ENCODE measurements at regions not wholly inside any gene's neighbourhood (a gene's known extent, or its start where the extent isn't known, plus 50 kb on each side); places are given as distances from the start of the nearest gene placed in this dataset.
"Not testable (repeated sequence)": the region's sequence is repeated elsewhere in the genome, so short reads cannot be mapped to it uniquely, and the experiment has no call there.

DNA sequence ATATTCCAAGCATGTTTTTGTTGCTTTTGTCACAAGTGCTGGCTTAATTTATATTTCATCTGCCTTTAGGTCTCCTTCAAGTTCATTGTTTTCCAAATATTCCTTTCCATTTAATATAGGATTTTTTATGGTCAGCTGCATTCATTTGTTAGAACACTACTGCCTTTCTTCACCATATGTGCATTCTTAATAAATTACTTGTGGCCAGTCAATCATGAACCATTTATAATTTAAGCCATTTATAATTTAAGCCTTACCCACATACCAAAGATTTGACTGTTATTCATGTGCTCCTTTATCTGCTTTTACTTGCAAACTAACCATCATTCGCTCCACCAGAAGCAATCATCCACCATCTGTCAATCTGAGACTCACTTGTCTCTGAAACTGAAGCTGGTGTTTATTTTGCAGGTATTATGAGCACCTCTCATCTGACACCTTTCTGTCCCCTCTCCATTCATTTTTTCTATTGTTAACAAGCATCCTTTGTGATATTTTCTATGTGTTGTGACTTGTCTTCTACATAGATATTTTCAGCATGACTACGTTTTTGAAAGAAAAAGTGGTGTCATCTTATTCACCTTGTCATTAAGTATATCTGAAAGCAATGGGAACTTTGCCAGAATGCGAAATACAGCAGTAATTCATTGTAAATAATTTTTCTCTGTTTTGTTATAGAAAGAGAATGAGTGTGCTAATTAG is 786.8 kb downstream of the KCNJ3 start:
- ChIA-PET CTCF (no interaction called here), POLR2A (no interaction called here)
- no peak for TF ChIP-seq CTCF (IDR thresholded peaks at IDR 0.05; ENCODE audit: insufficient read depth in 1 of 2, low read depth in 1 of 2, low read length in 1 of 2, severe bottlenecking in 1 of 2, unreplicated experiment in 1 of 2)
- H3K9me3 Mint-ChIP-seq (ENCODE audit: unreplicated experiment) = no peaks in the 10 kb centered on the region
- no peaks in the 10 kb centered on the region for H3K36me3 Mint-ChIP-seq (ENCODE audit: insufficient read depth, unreplicated experiment)
- Histone ChIP-seq H3K4me1 (no peaks in the 10 kb centered on the region), H3K9me3 (no peaks in the 10 kb centered on the region), H3K4me3 (ENCODE audit: low read depth, low read length) (no peak overlapping the region), H3K36me3 (ENCODE audit: control insufficient read depth, insufficient read depth, low read length) (no peaks in the 10 kb centered on the region), H3K27me3 (replicated peaks; ENCODE audit: control insufficient read depth, insufficient read depth, low read length) (no peaks in the 10 kb centered on the region)
- BruUV-seq (replicated peaks) = no TSS peak
- H3K27ac Mint-ChIP-seq (ENCODE audit: unreplicated experiment) = no peak overlapping the region
- intact Hi-C loops (cut with micrococcal nuclease; ENCODE audit: unreplicated experiment) = no loop called here
- no peaks in the 10 kb centered on the region for H3K4me1 Mint-ChIP-seq (ENCODE audit: low read depth, unreplicated experiment)
- H3K4me3 Mint-ChIP-seq (ENCODE audit: unreplicated experiment) = no peak overlapping the region
- no peaks in the 10 kb centered on the region for H3K27me3 Mint-ChIP-seq (ENCODE audit: insufficient read depth, unreplicated experiment)
- no peak for DNase-seq

GRCh38 chr2:155481141-155481540 is 782.6 kb downstream of the KCNJ3 start:
- Mint-ChIP-seq H3K36me3 (ENCODE audit: insufficient read depth, unreplicated experiment) (no peaks in the 10 kb centered on the region), H3K4me1 (ENCODE audit: low read depth, unreplicated experiment) (no peaks in the 10 kb centered on the region), H3K27ac (ENCODE audit: unreplicated experiment) (no peak overlapping the region), H3K27me3 (ENCODE audit: insufficient read depth, unreplicated experiment) (no peaks in the 10 kb centered on the region), H3K9me3 (ENCODE audit: unreplicated experiment) (no peaks in the 10 kb centered on the region), H3K4me3 (ENCODE audit: unreplicated experiment) (no peak overlapping the region)
- ChIA-PET POLR2A (no interaction called here), CTCF (no interaction called here)
- Histone ChIP-seq H3K4me3 (ENCODE audit: low read depth, low read length) (no peak overlapping the region), H3K9me3 (no peaks in the 10 kb centered on the region), H3K27me3 (replicated peaks; ENCODE audit: control insufficient read depth, insufficient read depth, low read length) (no peaks in the 10 kb centered on the region), H3K36me3 (ENCODE audit: control insufficient read depth, insufficient read depth, low read length) (no peaks in the 10 kb centered on the region), H3K4me1 (no peaks in the 10 kb centered on the region)
- intact Hi-C loops (cut with micrococcal nuclease; ENCODE audit: unreplicated experiment) = no loop called here
- no TSS peak for BruUV-seq (replicated peaks)
- DNase-seq = no peak
- TF ChIP-seq CTCF (IDR thresholded peaks at IDR 0.05; ENCODE audit: insufficient read depth in 1 of 2, low read depth in 1 of 2, low read length in 1 of 2, severe bottlenecking in 1 of 2, unreplicated experiment in 1 of 2) = no peak

GRCh38 chr2:155472018-155472417 is 773.5 kb downstream of the KCNJ3 start:
- H3K4me1 ChIP-seq; POLR2A ChIA-PET; H3K9me3 Mint-ChIP-seq (ENCODE audit: unreplicated experiment); H3K36me3 Mint-ChIP-seq (ENCODE audit: insufficient read depth, unreplicated experiment); H3K27me3 ChIP-seq (replicated peaks; ENCODE audit: control insufficient read depth, insufficient read depth, low read length); H3K27ac Mint-ChIP-seq (ENCODE audit: unreplicated experiment); intact Hi-C loops (cut with micrococcal nuclease; ENCODE audit: unreplicated experiment); BruUV-seq (replicated peaks); H3K36me3 ChIP-seq (ENCODE audit: control insufficient read depth, insufficient read depth, low read length); CTCF ChIA-PET; H3K27me3 Mint-ChIP-seq (ENCODE audit: insufficient read depth, unreplicated experiment); H3K4me3 ChIP-seq (ENCODE audit: low read depth, low read length); H3K9me3 ChIP-seq; H3K4me1 Mint-ChIP-seq (ENCODE audit: low read depth, unreplicated experiment): not testable (repeated sequence)
- peak in 1 of 2 experiments; percentile 30 for DNase-seq
- peak overlapping the region; percentile 56 for H3K4me3 Mint-ChIP-seq (ENCODE audit: unreplicated experiment)

GRCh38 chr2:155456222-155456621 is 757.7 kb downstream of the KCNJ3 start:
- H3K27me3 ChIP-seq (replicated peaks; ENCODE audit: control insufficient read depth, insufficient read depth, low read length) = no peaks in the 10 kb centered on the region
- no peaks in the 10 kb centered on the region for H3K9me3 ChIP-seq
- H3K4me1 ChIP-seq = no peaks in the 10 kb centered on the region
- intact Hi-C loops (cut with micrococcal nuclease; ENCODE audit: unreplicated experiment) = no loop called here
- no peaks in the 10 kb centered on the region for H3K36me3 Mint-ChIP-seq (ENCODE audit: insufficient read depth, unreplicated experiment)
- no peaks in the 10 kb centered on the region for H3K4me1 Mint-ChIP-seq (ENCODE audit: low read depth, unreplicated experiment)
- H3K27me3 Mint-ChIP-seq (ENCODE audit: insufficient read depth, unreplicated experiment) = peaks cover 3% of the 10 kb centered on the region
- H3K4me3 Mint-ChIP-seq (ENCODE audit: unreplicated experiment) = no peak overlapping the region
- no peaks in the 10 kb centered on the region for H3K9me3 Mint-ChIP-seq (ENCODE audit: unreplicated experiment)
- DNase-seq = no peak
- ChIA-PET CTCF (no interaction called here), POLR2A (no interaction called here)
- no peak overlapping the region for H3K4me3 ChIP-seq (ENCODE audit: low read depth, low read length)
- H3K27ac Mint-ChIP-seq (ENCODE audit: unreplicated experiment) = no peak overlapping the region
- H3K36me3 ChIP-seq (ENCODE audit: control insufficient read depth, insufficient read depth, low read length) = no peaks in the 10 kb centered on the region
- BruUV-seq (replicated peaks) = no TSS peak
- TF ChIP-seq CTCF (IDR thresholded peaks at IDR 0.05; ENCODE audit: insufficient read depth in 1 of 2, low read depth in 1 of 2, low read length in 1 of 2, severe bottlenecking in 1 of 2, unreplicated experiment in 1 of 2) = no peak

Measured in Caco-2 (cell line).